HG03565 (cell line): ENCODE measurements at regions not wholly inside any gene's neighbourhood (a gene's known extent, or its start where the extent isn't known, plus 50 kb on each side); places are given as distances from the start of the nearest gene placed in this dataset.
"Not testable (repeated sequence)": the region's sequence is repeated elsewhere in the genome, so short reads cannot be mapped to it uniquely, and the experiment has no call there.

Experiments
- ATAC-seq: cut with Tn5 transposase; IDR thresholded peaks from one replicate; pipeline ENCODE4 v1.9.1; 2021; ENCODE audit warnings: mild to moderate bottlenecking, moderate library complexity; ENCODE audit not compliant: unreplicated experiment

- no peak for ATAC-seq
Measured at GRCh38 chr2:44051593-44052347, 56.0 kb upstream of the LRPPRC start.

- no peak for ATAC-seq
Measured at GRCh38 chr2:44052584-44052983, 56.8 kb upstream of the LRPPRC start.

GRCh38 chr2:44053052-44053451, 57.3 kb upstream of the LRPPRC start:
- ATAC-seq: no peak

- no peak for ATAC-seq
Measured at GRCh38 chr2:44053456-44053855, 57.7 kb upstream of the LRPPRC start.

GRCh38 chr2:44055229-44055628, 59.4 kb upstream of the LRPPRC start:
- ATAC-seq: no peak

- ATAC-seq: no peak
Measured at GRCh38 chr2:44055664-44056063, 59.9 kb upstream of the LRPPRC start.

GRCh38 chr2:44056947-44057346, 61.2 kb upstream of the LRPPRC start:
- ATAC-seq: no peak

GRCh38 chr2:44060286-44060685, 64.5 kb upstream of the LRPPRC start:
- ATAC-seq: not testable (repeated sequence)

DNA sequence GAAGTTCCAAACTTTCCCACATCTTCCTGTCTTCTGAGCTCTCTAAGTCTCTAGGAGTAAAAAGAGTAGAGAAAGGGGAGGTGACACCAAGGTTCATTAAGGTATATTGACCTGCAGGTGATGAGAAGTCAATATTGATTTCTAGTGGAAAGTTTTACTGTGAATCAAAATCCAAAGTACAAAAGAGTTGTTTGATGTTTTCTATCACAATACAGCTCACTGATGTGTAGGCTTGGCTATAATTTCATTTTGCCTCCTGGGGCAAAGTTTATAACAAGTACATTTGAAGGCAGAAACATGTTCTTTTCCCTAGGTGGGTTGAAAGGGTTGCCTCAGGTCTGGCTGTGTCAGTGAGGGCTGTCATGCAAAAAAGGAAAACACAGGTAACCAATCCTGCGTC, 65.2 kb upstream of the LRPPRC start:
- no peak for ATAC-seq

GRCh38 chr2:44061469-44061868, 65.7 kb upstream of the LRPPRC start:
- ATAC-seq: no peak

GRCh38 chr2:44061876-44062275, 66.1 kb upstream of the LRPPRC start:
- no peak for ATAC-seq

DNA sequence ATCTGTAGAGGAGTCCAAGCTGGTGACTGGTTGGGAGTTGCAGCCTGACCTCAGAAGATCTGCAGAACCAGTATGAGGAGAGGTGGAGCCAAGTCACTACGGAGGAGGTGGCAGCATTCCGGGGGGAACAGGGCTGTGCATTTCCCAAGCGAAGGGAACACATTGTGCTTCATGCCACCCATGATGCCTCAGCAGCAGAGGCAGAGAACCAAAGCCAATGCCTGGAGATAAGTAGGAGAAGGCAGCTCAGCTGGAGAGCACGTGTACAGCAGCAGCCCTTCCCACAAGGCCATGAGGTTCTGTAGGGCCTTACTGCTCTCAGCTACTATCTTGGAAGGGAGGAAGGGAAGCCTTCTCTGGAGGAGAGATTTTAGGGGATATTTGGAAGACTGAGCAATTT, 67.2 kb upstream of the LRPPRC start:
- no peak for ATAC-seq

DNA sequence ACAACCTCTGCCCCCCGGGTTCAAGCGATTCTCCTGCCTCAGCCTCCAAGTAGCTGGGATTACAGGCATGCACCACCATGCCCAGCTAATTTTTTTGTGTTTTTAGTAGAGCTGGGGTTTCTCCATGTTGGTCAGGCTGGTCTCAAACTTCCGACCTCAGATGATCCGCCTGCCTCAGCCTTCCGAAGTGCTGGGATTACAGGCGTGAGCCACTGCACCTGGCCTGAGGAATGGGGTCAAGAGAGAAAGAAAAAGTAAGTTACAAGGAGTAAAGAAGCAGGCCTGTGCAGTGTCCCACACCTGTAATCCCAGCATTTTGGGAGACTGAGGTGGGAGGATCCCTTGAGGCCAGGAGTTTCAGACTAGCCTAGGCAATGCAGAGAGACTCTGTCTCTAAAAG, 68.5 kb upstream of the LRPPRC start:
- ATAC-seq: not testable (repeated sequence)

GRCh38 chr2:44067012-44067790, 71.4 kb upstream of the LRPPRC start:
- ATAC-seq: not testable (repeated sequence)

DNA sequence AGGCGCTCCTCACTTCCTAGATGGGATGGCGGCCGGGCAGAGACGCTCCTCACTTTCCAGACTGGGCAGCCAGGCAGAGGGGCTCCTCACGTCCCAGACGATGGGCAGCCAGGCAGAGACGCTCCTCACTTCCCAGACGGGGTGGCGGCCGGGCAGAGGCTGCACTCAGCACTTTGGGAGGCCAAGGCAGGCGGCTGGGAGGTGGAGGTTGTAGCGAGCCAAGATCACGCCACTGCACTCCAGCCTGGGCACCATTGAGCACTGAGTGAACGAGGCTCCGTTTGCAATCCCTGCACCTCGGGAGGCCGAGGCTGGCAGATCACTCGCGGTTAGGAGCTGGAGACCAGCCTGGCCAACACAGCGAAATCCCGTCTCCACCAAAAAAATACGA, 72.0 kb upstream of the LRPPRC start:
- ATAC-seq: not testable (repeated sequence)

GRCh38 chr2:44071454-44072046, 75.8 kb upstream of the LRPPRC start:
- no peak for ATAC-seq

- ATAC-seq: not testable (repeated sequence)
Measured at GRCh38 chr2:44073667-44074066, 77.9 kb upstream of the LRPPRC start.

DNA sequence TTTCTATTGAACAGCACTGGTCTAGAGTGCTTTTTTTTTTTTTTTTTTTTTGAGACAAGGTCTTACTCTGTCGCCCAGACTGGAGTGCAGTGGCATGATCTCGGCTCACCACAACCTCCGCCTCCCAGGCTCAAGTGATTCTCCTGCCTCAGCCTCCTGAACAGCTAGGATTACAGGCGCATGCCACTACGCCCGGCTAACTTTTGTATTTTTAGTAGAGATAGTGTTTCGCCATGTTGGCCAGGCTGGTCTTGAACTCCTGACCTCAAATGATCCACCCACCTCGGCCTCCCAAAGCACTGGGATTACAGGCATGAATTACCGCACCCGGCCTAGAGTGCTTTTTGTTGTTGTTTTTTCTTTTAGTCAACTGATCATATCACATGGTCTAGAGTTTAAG, 79.0 kb upstream of the LRPPRC start:
- ATAC-seq: not testable (repeated sequence)

GRCh38 chr2:44075541-44075940, 79.8 kb upstream of the LRPPRC start:
- ATAC-seq: no peak

GRCh38 chr2:44077942-44078511, 82.2 kb upstream of the LRPPRC start:
- no peak for ATAC-seq

- no peak for ATAC-seq
Measured at GRCh38 chr2:44079686-44080085, 83.9 kb upstream of the LRPPRC start.

- ATAC-seq: no peak
Measured at GRCh38 chr2:44083054-44083453, 85.6 kb upstream of the PPM1B start.
